Stimulated activated CD4-positive, alpha-beta T cell treated with anti-CD3 and anti-CD28 coated beads, TNF-alpha, amount 100 ng/mL, for 24 hours (primary cell): ENCODE measurements at regions not wholly inside any gene's neighbourhood (a gene's known extent, or its start where the extent isn't known, plus 50 kb on each side); places are given as distances from the start of the nearest gene placed in this dataset.
"Not testable (repeated sequence)": the region's sequence is repeated elsewhere in the genome, so short reads cannot be mapped to it uniquely, and the experiment has no call there.

Experiments
- DNase-seq, 3 experiments: peaks; one replicate each; pipeline ENCODE4 v3.0.0-alpha.2; 2020; ENCODE audit warnings: low read depth in 3 of 3

DNA sequence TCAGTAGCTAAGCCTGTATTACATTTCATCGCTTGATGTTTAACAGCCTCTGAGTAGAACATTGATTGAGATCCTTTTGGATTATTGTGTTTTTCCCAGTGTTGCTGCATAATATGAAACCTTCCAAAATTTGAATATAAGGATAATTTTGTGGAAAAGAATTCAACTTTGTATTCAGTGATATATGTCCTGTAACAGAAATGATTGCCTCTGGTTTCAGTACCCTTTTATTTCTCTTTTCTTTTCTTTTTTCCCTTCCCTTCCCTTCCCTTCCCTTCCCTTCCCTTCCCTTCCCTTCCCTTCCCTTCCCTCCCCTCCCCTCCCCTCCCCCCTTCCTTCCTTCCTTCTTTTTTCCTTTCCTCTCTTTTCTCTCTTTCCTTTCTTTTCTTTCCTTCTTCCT lies 74.6 kb downstream of the UTRN start:
- no peak for DNase-seq

DNA sequence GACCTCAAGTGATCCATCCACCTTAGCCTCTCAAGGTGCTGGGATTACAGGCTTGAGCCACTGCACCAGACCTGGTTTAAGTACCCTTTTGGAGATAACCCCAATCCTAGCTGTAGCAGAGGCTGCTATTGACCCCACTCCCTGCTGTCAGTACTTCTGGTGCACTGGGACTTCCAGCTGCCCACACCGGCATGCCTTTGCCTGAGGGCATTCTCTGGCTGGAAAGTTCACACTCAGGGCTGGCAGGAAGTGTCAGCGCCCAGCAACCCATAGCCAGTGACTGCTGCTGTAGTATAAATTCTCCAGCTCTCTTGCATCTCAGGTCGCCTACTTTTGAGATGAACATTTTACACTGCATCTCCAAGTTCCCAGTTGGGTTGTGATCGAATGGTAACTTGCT lies 75.3 kb downstream of the UTRN start:
- no peak for DNase-seq

DNA sequence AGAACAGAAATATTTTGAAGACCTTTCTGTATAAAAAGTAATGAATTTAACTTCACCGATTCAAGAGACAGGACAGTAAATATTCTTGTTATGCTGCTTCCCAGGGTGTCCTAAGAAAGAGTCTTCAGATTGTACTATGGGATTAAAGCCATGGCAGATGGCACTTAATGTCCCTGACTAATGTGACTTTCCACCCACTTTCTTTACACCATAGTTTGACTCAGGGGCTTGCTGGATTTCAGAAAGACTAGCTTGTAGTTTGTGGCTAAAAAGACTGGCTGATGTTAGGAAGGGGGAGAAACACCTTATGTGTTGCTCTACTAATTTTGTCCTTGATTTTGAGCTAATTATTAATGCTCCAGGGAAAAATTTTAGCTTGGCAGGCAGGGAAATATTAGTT lies 75.9 kb downstream of the UTRN start:
- no peak for DNase-seq

DNA sequence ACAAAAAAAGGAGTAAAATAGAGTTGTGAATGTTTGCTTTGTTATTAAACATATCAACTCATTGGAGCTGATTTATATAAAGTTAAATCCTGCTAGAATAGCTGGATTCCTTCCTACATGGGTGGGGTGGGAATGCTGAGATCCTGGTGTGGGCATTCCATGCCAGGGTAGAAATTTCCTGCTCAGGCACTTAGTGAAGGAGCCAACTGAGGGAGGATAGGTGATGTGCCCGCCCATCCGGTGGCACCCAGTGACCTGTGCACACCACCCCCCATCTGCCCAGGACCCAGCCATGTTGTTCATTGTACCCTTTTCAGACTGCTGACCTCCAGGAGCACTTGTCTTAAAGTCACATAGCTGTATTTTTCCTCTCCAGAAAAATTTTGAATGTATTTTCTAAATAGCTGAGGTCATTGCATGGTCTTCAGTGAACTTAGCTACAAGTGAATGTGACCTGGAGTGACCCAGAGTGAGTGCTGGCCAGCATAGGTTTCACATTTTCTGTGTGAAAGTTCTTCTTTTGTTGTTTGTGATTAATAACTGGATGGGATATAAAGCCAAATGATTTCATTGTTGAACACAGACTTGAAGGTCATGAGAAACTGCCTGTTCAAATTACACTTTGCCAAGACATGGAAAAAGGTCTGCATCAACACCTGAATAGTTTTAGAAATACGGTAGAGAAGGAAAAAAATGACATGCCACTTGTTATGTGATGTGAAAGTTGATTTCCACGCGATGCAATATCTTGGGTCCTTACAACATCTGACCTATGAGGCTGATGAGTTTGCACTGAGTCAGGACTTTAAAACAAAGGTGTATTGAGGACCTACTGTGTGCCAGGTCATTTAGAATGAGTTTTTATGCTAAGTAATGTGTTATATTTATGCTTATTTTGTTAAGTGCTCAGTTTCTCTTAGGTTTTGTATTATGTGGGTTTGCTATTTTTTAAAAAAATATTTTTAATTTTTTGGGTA lies 77.2 kb downstream of the UTRN start:
- no peak for DNase-seq

DNA sequence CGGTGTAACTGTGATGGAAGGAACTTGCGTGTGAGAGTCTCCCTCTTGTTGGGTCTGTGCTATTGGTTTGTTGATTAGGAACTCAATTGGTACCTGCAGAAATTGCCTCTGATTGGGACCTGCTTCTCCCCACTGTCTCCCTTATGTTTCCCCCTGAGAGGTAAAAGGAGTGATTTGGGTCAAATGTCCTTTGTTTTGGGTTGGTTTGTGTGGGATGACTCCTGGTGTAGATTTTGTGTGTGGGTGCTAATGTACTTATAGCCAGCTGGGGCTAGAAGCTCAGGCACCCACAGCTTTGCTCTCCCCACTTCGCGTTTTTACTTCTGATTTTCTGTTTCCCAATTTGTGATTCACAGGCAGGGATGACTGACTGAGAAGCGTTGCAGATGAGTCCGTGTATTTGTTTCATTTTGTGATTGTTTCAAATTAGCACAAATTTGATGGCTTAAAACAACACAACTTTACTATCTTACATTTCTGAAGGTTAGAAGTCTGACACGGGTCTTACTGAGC lies 79.1 kb downstream of the UTRN start:
- DNase-seq: no peak

DNA sequence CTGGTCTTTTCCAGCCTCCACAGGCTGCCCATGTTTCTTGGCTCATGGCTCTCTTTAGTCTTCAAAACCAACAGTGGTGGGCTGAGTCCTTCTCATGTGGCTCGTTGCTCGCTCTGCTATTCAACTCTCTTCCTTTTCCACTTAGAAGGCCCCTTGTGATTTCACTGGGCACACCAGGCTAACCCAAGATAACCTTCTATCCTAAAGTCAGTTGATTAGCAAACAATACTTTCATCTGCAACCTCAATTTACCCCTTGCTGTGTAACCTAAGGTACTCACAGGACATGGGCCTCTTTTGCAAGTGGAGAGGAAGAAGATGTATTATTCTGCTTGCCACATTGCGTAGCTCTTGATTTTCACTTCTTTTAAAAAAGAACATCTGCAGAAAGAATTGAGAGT lies 79.6 kb downstream of the UTRN start:
- no peak for DNase-seq

DNA sequence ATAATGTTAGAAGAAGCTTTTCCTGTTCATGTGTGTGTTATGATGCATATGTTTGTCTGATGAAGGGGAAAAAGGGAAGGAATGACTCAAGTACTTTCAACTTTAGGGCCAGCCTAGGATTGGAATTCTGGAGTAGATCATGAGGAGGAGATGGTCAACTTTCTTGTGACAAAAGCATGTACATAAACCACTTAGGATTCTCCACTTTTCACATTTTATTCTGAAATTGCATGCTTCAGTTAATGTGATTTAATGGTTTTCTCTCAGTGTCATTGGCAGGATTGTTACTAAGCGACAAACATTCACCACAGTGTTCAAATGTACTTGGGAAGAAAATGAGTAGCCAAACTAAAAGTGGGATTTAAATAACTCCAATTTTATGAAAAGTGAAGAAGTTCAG lies 80.1 kb downstream of the UTRN start:
- no peak for DNase-seq

DNA sequence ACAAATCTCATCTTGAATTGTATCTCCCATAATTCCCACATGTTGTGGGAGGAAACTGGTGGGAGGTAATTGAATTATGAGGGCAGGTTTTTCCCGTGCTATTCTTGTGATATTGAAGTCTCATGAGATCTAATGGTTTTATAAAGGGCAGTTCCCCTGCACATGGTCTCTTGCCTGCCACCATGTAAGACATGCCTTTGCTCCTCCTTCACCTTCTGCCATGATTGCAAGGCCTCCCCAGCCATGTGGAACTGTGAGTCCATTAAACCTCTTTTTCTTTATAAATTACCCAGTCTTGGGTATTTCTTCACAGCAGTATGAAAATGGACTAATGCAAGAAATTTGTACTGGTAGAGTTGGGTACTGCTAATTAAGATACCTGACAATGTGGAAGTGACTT lies 84.6 kb downstream of the UTRN start:
- DNase-seq: not testable (repeated sequence)

DNA sequence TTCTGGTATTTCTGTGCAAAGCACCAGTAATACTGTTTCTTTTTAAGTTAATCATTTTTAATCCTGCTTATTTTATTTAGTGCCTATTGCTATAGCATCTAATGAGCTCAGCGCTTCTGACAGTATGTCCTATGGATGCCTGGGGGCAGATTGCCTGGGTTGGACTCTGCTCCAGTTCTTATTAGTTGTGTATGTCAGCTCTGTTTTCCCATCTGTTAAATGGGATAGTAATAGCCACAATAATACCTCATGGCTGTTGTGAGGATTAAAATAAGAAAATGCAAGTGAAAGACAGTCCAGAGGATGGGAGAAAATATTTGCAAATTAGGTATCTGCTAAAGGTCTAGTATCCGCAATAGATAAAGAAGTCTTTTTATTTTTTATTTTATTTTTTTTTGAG lies 87.0 kb downstream of the UTRN start:
- DNase-seq: no peak

DNA sequence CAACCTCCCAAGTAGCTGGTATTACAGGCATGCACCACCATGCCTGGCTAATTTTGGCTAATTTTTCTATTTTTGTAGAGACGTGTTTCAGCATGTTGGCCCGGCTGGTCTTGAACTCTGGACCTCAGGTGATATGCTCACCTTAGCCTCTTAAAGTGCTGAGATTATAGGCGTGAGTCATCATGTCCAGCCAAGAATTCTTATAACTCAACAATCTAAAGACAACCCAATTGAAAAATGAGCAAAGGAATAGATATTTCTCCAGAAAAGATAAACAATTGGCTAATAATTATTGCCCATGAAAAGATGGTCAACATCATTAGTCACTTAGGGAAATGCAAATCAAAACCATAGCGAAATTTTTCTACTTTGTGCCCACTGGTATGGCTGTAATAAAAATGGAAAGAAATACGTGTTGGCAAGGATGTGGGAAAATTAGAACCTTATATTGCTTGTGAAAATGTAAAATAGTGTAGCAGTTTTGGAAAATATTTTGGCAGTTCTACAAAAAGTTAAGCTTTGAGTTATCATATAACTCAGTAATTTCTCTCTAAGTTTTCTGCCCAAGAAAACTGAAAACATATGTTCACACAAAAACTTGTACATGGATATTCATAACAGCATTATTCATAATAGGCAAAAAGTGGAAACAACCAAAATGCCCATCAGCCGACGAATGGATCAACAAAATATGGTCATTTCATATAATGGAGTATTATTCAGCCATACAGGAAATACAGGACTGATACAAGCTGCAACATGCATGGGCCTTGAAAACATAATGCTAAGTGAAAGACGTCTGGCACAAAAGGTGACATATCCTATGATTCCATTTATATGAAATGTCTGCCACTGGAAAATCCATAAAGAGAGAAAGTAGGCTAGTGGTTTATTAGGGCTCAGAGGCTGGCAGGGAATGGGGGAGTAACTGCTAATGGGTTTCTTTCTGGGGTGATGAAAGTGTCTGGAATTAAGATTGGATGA lies 87.8 kb downstream of the UTRN start:
- no peak for DNase-seq

DNA sequence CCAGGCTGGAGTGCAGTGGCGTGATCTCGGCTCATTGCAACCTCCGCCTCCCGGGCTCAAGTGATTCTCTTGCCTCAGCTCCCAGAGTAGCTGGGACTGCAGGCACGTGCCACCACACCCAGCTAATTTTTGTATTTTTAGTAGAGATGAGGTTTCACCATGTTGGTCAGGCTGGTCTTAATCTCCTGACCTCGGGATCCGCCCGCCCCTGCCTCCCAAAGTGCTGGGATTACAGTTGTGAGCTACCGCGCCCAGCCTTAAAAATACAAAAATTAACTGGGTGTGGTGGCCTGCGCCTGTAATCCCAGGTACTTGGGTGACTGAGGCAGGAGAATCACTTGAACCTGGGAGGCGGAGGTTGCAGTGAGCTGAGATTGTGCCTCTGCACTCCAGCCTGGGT lies 89.4 kb downstream of the UTRN start:
- DNase-seq: not testable (repeated sequence)

DNA sequence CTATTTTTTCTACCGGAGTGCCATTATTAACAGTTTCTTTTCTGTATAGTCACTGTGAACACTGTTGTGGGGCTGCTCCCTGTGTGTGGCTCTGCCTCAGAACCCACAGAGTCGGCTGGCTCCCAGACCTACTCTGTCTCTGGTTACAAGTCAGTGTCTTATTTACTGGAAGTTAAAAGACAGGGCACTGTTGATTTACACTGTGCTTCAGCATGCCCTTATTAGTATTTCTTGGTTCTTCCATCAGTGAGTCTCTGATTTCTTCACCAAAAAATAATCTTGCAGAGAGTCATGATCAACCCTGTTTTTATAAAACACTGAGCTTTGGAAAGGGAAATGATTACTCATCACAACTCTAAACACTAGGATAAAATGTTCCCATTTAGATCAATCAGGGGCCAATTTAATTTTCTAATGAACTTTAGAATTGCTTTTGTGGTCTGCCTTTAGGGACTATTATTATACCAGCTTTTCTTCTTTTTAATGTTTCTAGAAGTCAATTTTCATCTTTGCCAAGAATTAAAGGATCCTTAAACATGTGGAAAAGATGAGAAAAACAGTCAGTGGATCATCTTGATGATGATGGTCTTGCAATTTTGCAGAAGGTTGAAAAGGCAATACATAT lies 92.6 kb downstream of the UTRN start:
- DNase-seq: no peak

DNA sequence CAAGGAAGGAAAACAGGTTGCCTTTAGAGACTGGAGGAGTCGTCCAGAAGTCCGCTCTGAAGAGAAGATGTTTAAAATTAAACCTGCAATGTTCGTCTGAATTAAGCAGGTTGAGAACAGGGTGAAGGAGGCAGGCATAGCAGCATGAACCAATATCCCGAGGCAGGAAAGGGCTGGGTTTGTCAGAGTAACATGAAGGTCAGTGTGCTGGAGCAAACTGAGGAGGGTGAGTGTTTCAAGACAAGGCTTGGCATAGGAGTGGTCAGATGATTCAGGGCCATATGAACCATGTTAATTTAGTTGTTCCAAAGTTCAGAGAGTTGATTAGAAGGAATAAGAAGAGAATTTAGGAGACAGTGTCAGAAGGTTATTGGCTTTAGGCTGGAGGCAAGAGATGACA lies 93.3 kb downstream of the UTRN start:
- no peak for DNase-seq

DNA sequence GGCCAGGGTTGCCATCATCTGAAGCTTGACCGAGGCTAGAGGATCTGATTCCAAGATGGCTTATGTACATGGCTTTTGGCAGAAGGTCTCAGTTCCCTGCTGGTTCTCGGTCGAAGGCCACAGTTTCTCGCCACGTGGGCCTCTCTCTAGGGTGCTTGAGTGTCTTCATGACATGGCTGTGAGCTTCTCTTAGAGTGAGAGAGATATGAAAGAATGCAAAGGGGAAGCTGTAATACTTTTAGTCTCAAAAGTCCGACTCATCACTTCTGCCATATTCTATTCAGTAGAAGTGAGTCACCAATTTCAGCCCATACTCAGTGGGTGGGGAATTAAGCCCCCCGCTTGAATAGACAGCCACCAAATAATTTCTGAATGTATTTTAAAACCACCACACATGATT lies 94.2 kb downstream of the UTRN start:
- DNase-seq: no peak

DNA sequence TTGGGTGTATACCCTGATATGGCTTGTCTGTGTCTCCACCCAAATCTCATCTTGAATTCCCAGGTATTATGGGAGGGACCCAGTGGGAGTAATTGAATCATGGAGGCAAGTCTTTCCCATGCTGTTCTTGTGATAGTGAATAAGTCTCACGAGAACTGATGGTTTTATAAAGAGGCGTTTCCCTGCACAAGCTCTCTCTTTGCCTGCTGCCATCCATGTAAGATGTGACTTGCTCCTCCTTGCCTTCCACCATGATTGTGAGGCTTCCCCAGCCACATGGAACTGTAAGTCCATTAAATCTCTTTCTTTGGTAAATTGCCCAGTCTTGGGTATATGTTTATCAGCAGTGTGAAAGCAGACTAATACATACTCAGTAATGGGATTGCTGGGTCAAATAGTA lies 96.4 kb downstream of the UTRN start:
- not testable (repeated sequence) for DNase-seq

DNA sequence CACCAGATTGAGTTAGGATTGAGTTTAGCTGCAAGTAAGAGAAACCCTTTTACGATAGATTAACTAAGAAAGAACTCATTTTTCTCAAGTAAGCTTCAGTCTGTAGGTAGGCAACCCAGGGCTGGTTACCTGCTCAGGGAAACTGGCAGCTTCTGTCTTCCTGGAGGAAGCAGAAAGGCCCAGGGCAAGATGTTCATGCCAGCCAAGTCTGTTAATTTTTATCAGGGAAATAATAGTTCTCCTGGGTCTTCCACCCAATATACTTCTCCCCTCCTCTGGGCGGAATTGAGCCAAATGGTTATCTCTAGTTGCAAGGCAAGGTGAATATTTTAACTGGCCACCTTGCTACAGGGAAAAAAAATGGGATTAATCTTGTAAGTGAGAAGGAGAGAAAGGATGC lies 98.2 kb downstream of the UTRN start:
- no peak for DNase-seq

DNA sequence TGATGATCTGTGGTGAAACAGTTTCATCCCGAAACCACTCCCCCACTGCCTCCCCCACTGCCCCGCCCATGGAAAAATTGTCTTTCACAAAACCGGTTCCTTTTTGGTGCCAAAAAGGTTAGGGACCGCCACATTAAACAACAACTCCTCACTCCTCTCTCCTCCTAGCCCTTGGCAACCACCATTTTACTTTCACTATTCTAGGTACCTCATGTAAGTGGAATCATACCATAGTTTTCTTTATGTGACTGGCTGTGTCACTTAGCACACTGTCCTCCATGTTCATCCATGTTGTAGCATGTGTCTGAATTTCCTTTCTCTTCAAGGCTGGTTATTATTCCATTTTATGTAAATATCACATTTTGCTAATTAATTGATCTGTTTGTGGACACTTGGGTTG lies 99.3 kb downstream of the UTRN start:
- no peak for DNase-seq

DNA sequence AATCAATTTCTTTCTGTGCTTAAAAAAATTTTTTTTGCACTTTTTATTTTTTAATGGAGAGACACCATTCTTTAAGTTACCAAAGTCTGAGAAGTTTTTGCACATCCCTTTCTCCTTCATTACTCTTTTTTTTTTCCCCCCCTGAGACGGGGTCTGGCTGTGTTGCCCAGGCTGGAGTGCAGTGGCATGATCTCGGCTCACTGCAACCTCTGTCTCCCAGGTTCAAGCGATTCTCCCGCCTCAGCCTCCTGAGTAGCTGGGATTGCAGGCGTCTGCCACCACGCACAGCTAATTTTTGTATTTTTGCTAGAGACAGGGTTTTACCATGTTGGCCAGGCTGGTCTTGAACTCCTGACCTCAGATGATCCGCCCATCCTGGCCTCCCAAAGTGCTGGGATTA lies 104.3 kb downstream of the UTRN start:
- not testable (repeated sequence) for DNase-seq

DNA sequence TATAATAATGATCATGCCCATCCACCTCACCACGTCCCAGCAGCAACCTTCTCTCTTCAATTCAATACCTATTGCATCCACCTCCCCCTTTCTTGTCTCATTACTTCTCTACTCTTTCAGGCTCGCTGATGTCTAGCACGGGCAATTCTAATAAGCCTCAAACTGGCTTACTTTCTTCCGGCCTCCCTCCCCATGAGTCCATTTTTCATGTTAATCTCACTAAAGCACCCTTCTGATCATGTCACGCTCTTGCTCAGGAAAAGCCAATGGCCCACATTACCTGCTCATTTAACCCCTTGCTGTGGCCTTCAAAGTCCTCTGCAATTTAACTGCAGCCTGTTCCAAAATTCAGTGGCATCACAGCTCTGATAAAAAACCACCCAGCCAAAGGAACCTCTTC lies 105.1 kb downstream of the UTRN start:
- DNase-seq: no peak

DNA sequence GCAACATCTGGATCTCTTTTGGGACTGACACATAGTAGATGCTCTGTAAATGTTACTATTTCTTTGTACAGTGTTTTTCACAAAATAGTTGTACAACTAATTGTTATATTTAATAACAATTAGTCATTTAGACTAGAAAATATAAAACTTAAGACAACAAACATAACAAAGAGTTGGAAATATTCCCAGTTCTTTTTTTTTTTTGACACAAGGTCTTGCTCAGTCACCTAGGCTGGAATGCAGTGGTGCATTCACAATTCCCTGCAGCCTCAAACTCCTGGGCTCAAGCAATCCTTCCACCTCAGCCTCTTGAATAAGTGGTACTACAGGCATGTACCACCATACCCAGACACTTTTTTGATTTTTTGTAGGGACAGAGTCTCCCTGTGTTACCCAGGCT lies 105.8 kb downstream of the UTRN start:
- DNase-seq: no peak

DNA sequence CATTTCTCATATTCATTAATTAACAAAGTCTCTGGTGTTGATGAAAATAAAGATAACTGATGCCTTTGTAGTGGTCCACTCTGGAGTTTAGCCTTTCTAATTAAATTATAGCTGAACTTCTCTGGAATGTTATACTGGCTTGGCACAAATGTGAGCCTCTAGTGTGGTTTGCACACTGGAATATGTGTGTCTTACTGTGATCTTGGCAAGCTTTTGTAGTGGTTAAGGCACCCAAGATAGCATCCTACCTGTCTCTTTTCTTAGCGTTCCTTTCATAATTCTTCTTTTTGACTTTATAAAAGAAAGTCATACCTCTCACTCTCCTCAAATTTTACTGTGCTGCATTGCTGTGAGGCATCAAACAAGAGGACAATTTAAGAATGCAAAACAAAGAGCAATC lies 107.4 kb downstream of the UTRN start:
- DNase-seq: no peak

DNA sequence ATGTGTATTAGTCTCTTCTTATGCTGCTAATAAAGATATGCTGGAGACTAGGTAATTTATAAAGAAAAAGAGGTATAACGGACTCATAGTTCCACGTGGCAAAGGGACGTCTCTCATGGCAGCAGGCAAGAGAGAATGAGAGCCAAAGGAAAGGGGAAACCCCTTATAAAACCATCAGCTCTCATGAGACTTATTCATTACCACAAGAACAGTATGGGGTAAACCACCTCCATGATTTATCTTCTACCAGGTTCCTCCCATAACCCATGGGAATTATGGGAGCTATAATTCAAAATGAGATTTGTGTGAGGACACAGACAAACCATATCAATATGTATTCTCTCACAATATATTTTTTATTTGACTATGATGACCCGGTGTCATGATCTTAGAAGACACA lies 109.1 kb downstream of the UTRN start:
- DNase-seq: no peak
